Activated CD4-positive, alpha-beta T cell treated with anti-CD3 and anti-CD28 coated beads, Interleukin-2, amount 50 U/mL, for 16 hours (primary cell): ENCODE measurements at regions not wholly inside any gene's neighbourhood (a gene's known extent, or its start where the extent isn't known, plus 50 kb on each side); places are given as distances from the start of the nearest gene placed in this dataset.
"Not testable (repeated sequence)": the region's sequence is repeated elsewhere in the genome, so short reads cannot be mapped to it uniquely, and the experiment has no call there.

Source experiments
- DNase-seq: peaks from one replicate; pipeline ENCODE4 v3.0.0-alpha.2; 2020

DNA sequence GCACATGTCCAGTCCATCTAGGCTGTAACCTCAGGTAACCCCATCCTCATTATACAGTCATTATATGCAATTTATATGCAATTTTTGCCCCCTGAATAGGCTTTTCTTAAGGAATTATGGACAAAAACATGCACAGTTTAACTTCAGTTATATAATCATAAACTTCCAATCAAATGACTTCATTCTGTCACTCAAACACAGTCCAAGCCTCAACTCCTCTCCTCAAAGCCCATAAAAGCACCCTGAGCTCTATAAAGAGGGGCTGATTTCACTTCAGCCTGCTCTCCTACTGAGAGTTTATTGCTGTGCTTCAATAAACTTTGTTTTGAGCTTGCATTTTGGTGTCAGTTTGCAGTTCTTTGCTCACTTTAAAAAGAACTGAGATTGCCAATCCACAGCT is 1805.5 kb downstream of the BRINP3 start:
- DNase-seq, result no peak

- DNase-seq, result no peak
Measured at GRCh38 chr1:188689542-188689941, 1788.1 kb downstream of the BRINP3 start.

DNA sequence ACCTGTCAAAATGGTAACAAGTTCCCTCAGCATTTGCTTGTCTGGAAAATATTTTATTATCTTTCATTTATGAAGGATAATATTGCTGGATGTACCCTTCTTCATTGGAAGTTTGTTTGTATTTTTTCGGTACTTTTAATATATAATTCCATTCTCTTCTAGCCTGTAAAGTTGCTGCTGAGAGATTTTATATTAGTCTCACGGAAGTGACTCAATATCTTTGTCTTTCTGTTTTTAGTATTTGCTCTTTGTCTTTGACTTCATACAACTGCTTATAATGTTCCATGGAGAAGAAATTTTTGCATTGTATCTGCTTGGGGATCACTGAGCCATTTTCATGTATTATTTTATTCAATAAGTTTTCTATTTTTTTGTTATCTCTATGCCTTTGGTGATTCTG is 1777.5 kb downstream of the BRINP3 start:
- no peak for DNase-seq

GRCh38 chr1:188706742-188707141 is 1770.9 kb downstream of the BRINP3 start:
- no peak for DNase-seq

DNA sequence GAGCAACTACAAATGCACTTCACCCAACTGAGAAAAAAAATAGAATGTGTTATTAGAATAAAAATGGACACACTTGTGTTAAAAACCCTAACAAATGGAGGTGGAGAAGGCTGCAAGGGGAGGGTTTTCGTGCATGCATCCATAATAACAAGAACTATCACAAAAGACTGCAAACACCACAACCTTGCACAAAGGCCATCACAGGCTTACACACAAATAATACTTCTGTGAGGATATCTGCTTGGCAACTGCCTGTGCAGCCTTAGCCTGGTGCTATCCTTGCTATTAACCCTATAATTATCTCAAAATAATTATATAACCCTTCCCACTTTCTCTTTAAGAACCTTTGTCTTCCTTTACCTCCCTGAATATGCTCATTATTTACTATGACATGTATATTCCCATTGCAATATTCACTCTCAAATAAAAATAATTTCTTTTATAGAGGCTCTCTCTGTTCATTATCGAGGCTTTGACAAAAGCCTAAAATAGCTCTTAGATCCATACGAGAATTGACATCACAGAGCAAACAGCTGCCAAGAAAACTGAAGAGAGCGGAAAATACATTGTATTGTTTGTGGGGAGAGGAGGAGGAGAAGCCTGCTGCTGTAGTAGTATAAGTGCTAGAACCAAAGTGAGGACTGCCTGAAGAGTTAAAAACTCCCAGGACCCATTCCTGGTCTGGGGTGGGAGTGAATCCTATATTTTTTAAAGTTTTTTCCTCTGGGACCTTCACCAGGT is 1768.7 kb downstream of the BRINP3 start:
- no peak for DNase-seq

- no peak for DNase-seq
Measured at GRCh38 chr1:188715566-188715965, 1762.1 kb downstream of the BRINP3 start.

DNA sequence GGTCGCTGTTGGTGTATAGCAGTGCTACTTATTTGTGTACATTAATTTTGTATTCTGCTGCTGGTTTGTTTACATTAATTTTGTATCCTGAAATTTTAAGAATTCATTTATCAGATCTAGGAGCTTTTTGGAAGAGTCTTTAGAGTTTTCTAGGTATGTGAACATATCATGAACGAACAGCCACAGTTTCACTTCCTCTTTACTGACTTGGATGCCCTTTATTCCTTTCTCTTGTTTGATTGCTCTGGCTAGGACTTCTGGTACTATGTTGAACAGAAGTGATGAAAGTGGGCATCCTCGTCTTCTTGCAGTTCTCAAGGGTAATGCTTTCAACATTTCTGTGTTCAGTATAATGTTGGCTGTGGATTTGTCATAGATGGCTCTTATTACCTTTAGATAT is 1757.9 kb downstream of the BRINP3 start:
- no peak for DNase-seq

DNA sequence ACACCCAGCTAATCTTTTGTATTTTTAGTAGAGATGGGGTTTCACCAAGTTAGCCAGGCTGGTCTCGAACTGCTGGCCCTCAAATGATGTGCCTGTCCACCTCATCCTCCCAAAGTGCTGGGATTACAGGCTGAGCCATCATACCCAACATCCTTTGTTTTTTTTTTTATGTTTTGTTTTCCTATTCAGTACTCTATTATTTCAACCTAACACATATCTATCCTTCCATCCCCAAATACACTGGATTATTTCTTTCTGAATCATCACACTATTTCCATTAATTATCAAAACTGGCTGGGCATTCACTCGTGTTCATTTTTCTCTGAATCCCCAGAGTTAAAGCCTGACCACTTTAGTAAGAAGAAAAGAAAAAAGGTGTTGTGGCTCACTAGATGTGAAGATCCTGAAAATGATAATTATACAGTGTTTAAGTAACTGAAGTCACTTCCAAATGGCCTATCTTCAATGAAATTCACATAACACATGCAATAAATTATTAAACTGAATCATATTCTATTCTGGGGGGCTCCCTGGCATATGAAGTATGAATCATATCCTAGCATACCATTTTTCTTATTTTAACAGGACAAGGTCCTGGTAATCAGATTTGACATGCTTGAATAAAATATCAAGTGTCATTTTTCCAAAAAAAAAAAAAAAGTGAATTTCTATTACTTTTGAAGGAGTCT is 1754.2 kb downstream of the BRINP3 start:
- no peak for DNase-seq

- DNase-seq, result no peak
Measured at GRCh38 chr1:188729039-188729438, 1748.6 kb downstream of the BRINP3 start.

DNA sequence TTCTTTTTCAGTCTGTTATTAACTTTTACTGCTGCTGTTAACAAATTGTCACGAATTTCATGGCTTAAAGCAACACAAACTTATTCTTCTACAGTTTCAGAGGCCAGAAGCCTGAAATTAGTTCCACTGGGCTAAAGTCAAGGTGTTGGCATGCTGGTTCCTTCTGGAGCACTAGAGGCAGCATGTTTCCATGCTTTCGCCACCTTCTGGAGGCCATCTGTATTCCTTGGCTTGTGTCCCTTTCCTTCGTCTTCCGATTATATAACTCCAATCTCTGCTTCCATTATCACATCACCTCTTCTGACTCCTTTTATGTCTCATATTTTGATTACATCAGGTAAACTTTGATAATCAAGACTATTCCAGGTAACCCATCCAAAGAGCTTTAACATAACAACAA is 1742.1 kb downstream of the BRINP3 start:
- no peak for DNase-seq

DNA sequence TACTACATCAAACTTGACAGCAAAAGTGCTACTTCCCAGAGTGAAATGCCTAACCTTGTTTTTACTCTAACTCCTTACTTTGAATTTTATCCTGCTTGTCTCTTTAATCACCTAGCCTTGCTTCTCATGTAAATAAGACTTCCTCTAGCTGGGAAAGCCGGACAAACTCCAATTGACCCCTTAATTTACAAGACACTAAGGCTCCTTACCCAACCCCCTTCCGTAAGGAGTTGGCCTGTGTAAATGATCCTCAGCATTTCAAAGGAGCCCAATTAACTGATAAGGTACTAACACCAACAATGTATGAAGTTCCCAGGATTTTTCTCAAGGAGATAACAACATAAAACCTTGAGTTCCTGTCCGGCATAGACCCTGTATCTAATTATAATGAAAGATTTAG is 1728.4 kb downstream of the BRINP3 start:
- not testable (repeated sequence) for DNase-seq

DNA sequence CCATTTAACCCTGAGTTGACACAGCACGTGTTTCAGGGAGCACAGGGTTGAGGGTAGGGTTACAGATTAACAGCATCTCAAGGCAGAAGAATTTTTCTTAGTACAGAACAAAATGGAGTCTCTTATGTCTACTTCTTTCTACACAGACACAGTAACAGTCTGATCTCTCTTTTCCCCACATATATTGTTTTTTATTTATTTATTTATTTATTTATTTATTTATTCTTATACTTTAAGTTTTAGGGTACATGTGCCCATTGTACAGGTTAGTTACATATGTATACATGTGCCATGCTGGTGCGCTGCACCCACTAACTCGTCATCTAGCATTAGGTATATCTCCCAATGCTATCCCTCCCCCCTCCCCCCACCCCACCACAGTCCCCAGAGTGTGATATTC is 1725.6 kb downstream of the BRINP3 start:
- DNase-seq, result not testable (repeated sequence)

- DNase-seq, result not testable (repeated sequence)
Measured at GRCh38 chr1:188757747-188758146, 1719.9 kb downstream of the BRINP3 start.

DNA sequence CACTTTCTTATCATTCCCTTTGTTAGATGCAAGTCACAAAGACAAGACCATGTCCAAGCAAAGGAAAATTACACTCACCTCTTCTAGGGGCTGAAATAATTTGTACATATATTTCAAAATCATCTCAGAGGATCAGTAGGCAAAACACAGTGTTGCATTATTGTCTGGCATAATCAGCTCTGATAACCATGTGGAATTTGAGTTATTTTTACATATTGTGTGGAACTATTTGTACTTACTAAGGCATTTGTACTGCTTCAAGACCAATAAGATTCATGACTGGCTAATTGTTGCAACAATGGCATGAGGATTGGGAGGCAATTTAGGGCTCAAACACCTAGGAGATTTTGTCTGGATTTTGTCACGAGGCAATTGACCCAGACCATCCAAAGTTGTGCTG is 1716.4 kb downstream of the BRINP3 start:
- no peak for DNase-seq

- no peak for DNase-seq
Measured at GRCh38 chr1:188762166-188762743, 1715.4 kb downstream of the BRINP3 start.

- no peak for DNase-seq
Measured at GRCh38 chr1:188763541-188763940, 1714.1 kb downstream of the BRINP3 start.

DNA sequence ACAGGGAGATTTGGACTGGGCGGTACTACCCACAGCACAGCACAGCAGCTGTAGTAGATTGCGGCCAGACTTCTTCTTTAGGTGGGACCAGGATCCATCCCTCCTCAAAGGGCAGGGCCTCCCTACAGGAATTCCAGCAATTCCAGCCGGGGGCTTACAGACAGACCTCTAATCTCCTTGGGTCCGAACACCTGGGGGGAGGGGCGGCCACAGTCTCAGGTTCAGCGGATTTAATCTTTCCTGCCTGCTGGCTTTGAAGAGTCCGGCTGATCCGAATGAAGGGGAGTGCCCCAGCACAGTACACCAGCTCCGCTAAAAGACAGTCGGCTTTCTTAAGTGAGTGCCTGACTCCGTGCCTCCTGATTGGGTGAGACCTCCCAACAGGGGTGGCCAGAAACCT is 1708.5 kb downstream of the BRINP3 start:
- DNase-seq, result no peak

DNA sequence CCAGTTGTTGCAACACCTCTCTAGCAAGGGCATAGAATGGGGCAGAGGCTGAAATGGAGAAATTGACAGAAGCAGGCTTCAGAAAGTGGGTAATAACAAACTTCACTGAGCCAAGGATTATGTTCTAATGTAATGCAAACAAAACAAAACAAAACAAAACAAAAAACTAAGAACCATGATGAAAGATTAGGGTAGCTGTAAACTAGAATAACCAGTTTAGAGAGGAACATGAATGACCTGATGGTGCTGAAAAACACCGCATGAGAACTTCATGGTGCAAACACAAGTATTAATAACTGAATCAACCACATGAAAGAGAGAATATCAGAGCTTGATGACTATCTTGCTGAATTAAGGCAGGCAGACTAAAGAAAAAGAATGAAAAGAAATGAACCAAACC is 1707.7 kb downstream of the BRINP3 start:
- no peak for DNase-seq

DNA sequence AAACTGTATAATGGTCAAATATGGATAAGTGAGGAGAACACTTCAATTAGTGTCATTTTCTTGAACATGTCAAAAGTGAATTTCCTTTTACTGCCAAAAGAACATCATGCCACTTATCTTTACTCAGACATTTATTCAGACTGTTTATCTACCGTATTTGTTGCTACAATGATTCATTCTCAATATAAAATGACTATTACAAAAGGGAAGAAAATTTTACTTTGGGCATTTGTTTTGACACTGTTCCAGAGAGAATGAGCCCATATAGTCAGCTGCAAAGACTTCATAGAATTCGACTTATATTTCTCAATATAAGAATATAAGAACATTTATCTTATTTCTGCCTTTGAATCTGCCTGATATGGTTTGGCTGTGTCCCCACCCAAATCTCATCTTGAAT is 1699.1 kb downstream of the BRINP3 start:
- DNase-seq, result no peak

GRCh38 chr1:188782220-188782841 is 1695.3 kb downstream of the BRINP3 start:
- DNase-seq, result peak; percentile 17

DNA sequence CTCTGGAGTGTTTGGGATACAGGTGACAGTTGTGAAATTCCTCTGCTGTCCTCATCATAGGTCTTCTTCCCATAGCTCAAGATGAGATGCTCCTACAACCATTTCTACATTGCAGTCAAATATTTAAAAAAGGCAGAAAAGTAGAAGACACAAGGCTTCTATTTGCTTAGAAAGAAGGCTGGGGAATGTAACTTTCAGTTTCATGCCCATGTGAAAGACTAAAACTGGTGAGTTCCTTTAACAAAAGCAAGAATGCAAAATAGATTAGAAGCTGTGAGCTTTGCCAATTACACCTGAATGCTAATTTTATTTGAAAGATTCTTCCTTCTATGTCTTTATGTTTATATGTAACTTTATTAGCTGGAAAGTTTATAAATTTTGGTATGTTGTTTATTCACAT is 1682.7 kb downstream of the BRINP3 start:
- DNase-seq, result no peak

DNA sequence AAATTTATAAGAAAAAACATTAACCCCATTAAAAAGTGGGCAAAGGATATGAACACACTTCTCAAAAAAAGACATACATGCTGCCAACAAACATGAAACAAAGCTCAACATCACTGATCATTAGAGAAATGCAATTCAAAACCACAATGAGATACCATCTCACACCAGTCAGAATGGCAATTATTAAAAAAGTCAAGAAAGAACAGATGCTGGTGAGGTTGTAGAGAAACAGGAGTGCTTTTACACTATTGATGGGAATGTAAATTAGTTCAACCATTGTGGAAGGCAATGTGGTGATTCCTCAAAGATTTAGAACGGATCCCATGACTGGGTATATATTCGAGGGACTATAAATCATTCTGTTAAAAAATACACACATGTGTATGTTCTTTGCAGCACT is 1665.5 kb downstream of the BRINP3 start:
- DNase-seq, result not testable (repeated sequence)

- not testable (repeated sequence) for DNase-seq
Measured at GRCh38 chr1:188812836-188813573, 1664.7 kb downstream of the BRINP3 start.
